Smooth muscle cell (in vitro differentiated cells): ENCODE measurements at regions not wholly inside any gene's neighbourhood (a gene's known extent, or its start where the extent isn't known, plus 50 kb on each side); places are given as distances from the start of the nearest gene placed in this dataset.
A peak's percentile ranks its signal among the peaks of the same experiment; 100 is the strongest.

Experiments used
- DNase-seq: peaks from one replicate; lab custom pipeline; 2025; ENCODE audit not compliant: unreplicated experiment; lab: John Stamatoyannopoulos, UW
- H2AFZ ChIP-seq: fragments of 200-600 bp; sonication (generic); 2 replicates; pipeline ENCODE4 v1.6.0; 2016; ENCODE audit warnings: antibody characterized with exemption, low read depth, mild to moderate bottlenecking
- H3F3A ChIP-seq: fragments of 200-600 bp; sonication (generic); 2 replicates; pipeline ENCODE4 v1.6.0; 2017; ENCODE audit warnings: antibody characterized with exemption, low read depth
- H3K27ac ChIP-seq: fragments of 200-600 bp; sonication (generic); 2 replicates; pipeline ENCODE4 v1.5.1; 2016; ENCODE audit warnings: low read depth, mild to moderate bottlenecking
- H3K27me3 ChIP-seq: fragments of 200-600 bp; sonication (generic); 2 replicates; pipeline ENCODE4 v1.6.1; 2016; ENCODE audit warnings: low read depth, mild to moderate bottlenecking
- H3K36me3 ChIP-seq: fragments of 200-600 bp; sonication (generic); 2 replicates; pipeline ENCODE4 v1.5.1; 2016; ENCODE audit warnings: low read depth
- H3K4me1 ChIP-seq: fragments of 200-600 bp; sonication (generic); 2 replicates; pipeline ENCODE4 v1.5.1; 2016; ENCODE audit warnings: low read depth
- H3K4me2 ChIP-seq: fragments of 200-600 bp; sonication (generic); 2 replicates; pipeline ENCODE4 v1.6.0; 2016; ENCODE audit warnings: mild to moderate bottlenecking
- H3K4me3 ChIP-seq: fragments of 200-600 bp; sonication (generic); 2 replicates; pipeline ENCODE4 v1.5.1; 2016; ENCODE audit warnings: mild to moderate bottlenecking
- H3K79me2 ChIP-seq: fragments of 200-600 bp; sonication (generic); 2 replicates; pipeline ENCODE4 v1.6.0; 2016; ENCODE audit warnings: low read depth, mild to moderate bottlenecking
- H3K9ac ChIP-seq: fragments of 200-600 bp; sonication (generic); 2 replicates; pipeline ENCODE4 v1.6.0; 2016; ENCODE audit warnings: low read depth
- H3K9me3 ChIP-seq: fragments of 200-600 bp; sonication (generic); replicated peaks from 2 replicates; pipeline ENCODE4 v1.5.1; 2016; ENCODE audit warnings: low read depth
- H4K20me1 ChIP-seq: fragments of 200-600 bp; sonication (generic); 2 replicates; pipeline ENCODE4 v1.6.0; 2016; ENCODE audit warnings: low read depth
- CTCF ChIP-seq: fragments of 200-600 bp; sonication (generic); IDR thresholded peaks from 2 replicates; pipeline ENCODE4 v1.5.1; 2017; ENCODE audit warnings: borderline replicate concordance, mild to moderate bottlenecking, antibody characterized with exemption; ENCODE audit not compliant: insufficient read depth, poor library complexity, severe bottlenecking
- WGBS: methylation state at CpG from one replicate; pipeline ENCODE4 v1.1.7; 2016; ENCODE audit warnings: low lambda C conversion rate; 5-methylcytosine and 5-hydroxymethylcytosine counted together

- no peak for TF ChIP-seq CTCF
- H3F3A ChIP-seq = no peaks in the 10 kb centered on the region
- no peak overlapping the region for H3K27ac ChIP-seq
- H3K9me3 ChIP-seq = no peaks in the 10 kb centered on the region
- H3K27me3 ChIP-seq = peaks cover 12% of the 10 kb centered on the region
- no peaks in the 10 kb centered on the region for H4K20me1 ChIP-seq
- H3K4me1 ChIP-seq = no peaks in the 10 kb centered on the region
- no peak overlapping the region for H3K4me2 ChIP-seq
- no peak overlapping the region for H3K4me3 ChIP-seq
- no peak overlapping the region for H3K9ac ChIP-seq
- WGBS = 94% methylated on average over 4 of the region's 4 CpGs
- H3K36me3 ChIP-seq = no peaks in the 10 kb centered on the region
- no peaks in the 10 kb centered on the region for H3K79me2 ChIP-seq
- no peak overlapping the region for H2AFZ ChIP-seq
- DNase-seq = no peak
These were observed 551.2 kb downstream of the CDH26 start for GRCh38 chr20:60509407-60509806.

GRCh38 chr20:60510356-60510755, 552.1 kb downstream of the CDH26 start:
- WGBS = 71% methylated on average over 4 of the region's 4 CpGs

GRCh38 chr20:60512443-60512842, 554.2 kb downstream of the CDH26 start:
- H3K4me3 ChIP-seq = no peak overlapping the region
- no peak for TF ChIP-seq CTCF
- WGBS = 3% methylated on average over 4 of the region's 4 CpGs

More at GRCh38 chr20:60510356-60510755, 552.1 kb downstream of the CDH26 start:
- Histone ChIP-seq H2AFZ (no peak overlapping the region), H3K27ac (no peak overlapping the region), H3K27me3 (peaks cover 12% of the 10 kb centered on the region), H3K4me2 (no peak overlapping the region), H4K20me1 (no peaks in the 10 kb centered on the region), H3F3A (no peaks in the 10 kb centered on the region), H3K79me2 (no peaks in the 10 kb centered on the region), H3K36me3 (no peaks in the 10 kb centered on the region), H3K9ac (no peak overlapping the region), H3K9me3 (no peaks in the 10 kb centered on the region), H3K4me1 (no peaks in the 10 kb centered on the region), H3K4me3 (no peak overlapping the region)
- TF ChIP-seq CTCF = no peak
- no peak for DNase-seq

GRCh38 chr20:60513141-60513540, 554.9 kb downstream of the CDH26 start:
- Histone ChIP-seq H3K4me3 (no peak overlapping the region), H4K20me1 (no peaks in the 10 kb centered on the region), H3F3A (peaks cover 6% of the 10 kb centered on the region), H3K9me3 (no peaks in the 10 kb centered on the region), H3K36me3 (no peaks in the 10 kb centered on the region), H3K79me2 (no peaks in the 10 kb centered on the region), H3K27me3 (peaks cover 9% of the 10 kb centered on the region), H3K4me2 (no peak overlapping the region), H2AFZ (no peak overlapping the region), H3K9ac (no peak overlapping the region), H3K27ac (no peak overlapping the region), H3K4me1 (no peaks in the 10 kb centered on the region)
- WGBS = 75% methylated on average over 3 of the region's 3 CpGs
- no peak for DNase-seq
- no peak for TF ChIP-seq CTCF

More at GRCh38 chr20:60512443-60512842, 554.2 kb downstream of the CDH26 start:
- H3F3A ChIP-seq = peaks cover 3% of the 10 kb centered on the region
- H3K9ac ChIP-seq = no peak overlapping the region
- H3K27me3 ChIP-seq = peaks cover 12% of the 10 kb centered on the region
- H3K27ac ChIP-seq = no peak overlapping the region
- no peaks in the 10 kb centered on the region for H3K36me3 ChIP-seq
- no peak for DNase-seq
- H2AFZ ChIP-seq = no peak overlapping the region
- peak overlapping the region; percentile 64 for H3K4me2 ChIP-seq
- no peaks in the 10 kb centered on the region for H4K20me1 ChIP-seq
- H3K9me3 ChIP-seq = no peaks in the 10 kb centered on the region
- H3K4me1 ChIP-seq = no peaks in the 10 kb centered on the region
- H3K79me2 ChIP-seq = no peaks in the 10 kb centered on the region
